Breast epithelium (tissue), 3 donors: ENCODE measurements at regions not wholly inside any gene's neighbourhood (a gene's known extent, or its start where the extent isn't known, plus 50 kb on each side); places are given as distances from the start of the nearest gene placed in this dataset.

Source experiments
- CTCF ChIP-seq, 3 donors: fragments of 450-650 bp; IDR thresholded peaks; one replicate each; pipeline ENCODE4 v1.5.1; 2016 to 2017; ENCODE audit warnings: antibody characterized with exemption in 3 of 3, mild to moderate bottlenecking in 3 of 3, moderate library complexity in 3 of 3
- POLR2A ChIP-seq: fragments of 450-650 bp; IDR thresholded peaks from one replicate; pipeline ENCODE4 v1.6.1; 2016; ENCODE audit warnings: antibody characterized with exemption, mild to moderate bottlenecking, moderate library complexity
- POLR2AphosphoS5 ChIP-seq, 3 donors: sonication (generic); formaldehyde crosslinking; IDR thresholded peaks; one replicate each; pipeline ENCODE4 v1.6.1; 2017; ENCODE audit warnings: antibody characterized with exemption in 3 of 3

GRCh38 chr16:14377326-14377725 lies 252.7 kb downstream of the PARN start:
- TF ChIP-seq POLR2A, result no peak
- TF ChIP-seq CTCF (IDR thresholded peaks at IDR 0.05), result no peak
- TF ChIP-seq POLR2AphosphoS5 (IDR thresholded peaks at IDR 0.05), result no peak
